ENCODE measurements at regions not wholly inside any gene's neighbourhood (a gene's known extent, or its start where the extent isn't known, plus 50 kb on each side); places are given as distances from the start of the nearest gene placed in this dataset.

DNA sequence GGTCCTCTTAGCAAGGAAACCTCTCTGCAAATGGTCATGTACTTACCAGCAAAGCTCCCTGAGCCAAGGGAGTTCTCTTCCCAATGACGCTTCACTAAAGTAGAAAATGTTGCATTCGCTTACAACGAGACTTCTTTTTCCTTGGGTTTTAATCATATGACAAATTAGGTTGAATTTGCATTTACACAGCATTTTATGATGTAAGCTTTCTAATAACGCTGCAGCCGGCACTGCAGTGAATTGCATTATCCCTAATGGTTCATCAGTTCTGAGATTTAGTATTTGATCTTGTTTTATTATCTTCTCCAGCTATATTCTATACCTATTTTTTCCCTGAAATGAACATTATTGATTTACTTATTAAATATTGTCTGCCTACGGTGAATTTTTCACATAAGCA is 339.3 kb upstream of the PFKP start:
- DNase-seq (ENCODE audit: low spot score), result no peak

DNA sequence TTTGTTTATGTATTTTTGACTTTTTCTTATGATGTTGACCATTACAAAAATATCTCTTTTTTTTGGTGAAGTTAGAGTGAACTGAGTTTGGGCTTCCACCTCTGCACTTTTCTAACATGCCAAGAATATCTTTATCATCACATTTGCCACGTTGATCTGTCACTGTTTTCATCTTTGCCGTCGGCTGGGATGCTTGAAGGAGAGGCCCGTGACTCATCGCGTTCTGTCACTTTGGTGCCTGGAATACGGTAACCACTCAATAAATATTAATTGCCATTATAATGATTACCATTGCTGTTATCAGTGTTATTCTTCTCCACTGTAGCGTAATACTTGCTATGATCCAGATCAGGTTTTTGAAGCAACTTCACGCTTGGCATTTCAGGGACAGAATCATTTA is 350.8 kb upstream of the PFKP start:
- DNase-seq (ENCODE audit: low spot score), result no peak

DNA sequence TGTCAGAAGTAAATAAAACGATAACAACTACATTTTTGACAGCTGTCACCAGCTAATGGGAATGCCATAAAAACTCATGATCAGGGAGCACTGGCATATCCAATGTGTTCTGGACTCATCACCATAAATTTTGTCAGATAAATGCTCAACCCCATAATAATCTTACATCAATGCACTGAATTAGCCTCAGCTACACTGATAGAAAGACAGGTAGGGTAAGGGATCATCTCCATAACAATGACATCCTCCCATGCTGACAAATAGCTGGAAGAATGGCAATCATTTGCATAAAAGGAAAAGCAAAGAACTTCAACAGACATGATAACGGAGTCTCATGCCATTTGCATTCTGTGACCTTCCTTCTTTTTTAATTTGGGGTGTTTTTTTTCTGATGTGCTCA is 352.8 kb upstream of the PFKP start:
- DNase-seq (ENCODE audit: low spot score), result no peak

DNA sequence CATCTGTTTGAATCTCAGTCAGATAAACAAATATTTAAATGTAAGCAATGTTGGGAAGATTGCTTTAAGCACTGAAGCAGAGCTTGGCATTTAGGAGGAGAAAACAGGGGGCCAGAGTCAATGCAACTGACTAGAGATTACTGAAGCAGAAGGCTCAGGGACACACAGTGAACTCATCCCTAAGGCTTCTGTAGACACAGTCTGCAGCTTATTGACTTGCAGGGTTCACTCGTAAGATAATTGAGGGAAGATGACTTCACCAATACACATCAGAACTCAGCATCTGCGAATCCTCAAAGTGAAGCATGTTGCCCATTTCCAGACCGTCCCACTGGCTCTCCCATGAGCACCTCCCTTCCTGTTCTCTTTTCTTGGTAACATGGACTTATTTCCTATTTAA is 363.4 kb upstream of the PFKP start:
- no peak for DNase-seq (ENCODE audit: low spot score)

DNA sequence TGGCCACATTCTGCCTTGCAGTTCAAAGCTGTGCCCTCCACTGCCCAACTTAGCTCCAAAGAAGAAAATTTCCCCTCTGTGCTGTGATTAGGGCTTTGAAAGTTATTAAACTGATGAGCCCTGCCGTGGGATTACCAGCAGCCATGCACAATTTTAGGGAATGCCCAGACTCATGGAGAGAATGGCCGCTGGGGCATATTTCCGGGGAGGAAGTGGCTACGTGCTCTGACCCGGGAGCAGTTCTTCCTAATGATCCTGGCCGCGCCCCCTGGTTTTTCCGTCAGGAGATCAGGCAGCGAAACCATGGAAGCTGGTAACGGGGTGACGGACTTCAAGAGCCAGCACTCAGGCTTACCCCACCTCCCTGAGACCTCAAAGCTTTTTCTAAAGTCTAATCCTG is 365.5 kb upstream of the PFKP start:
- no peak for DNase-seq (ENCODE audit: low spot score)

DNA sequence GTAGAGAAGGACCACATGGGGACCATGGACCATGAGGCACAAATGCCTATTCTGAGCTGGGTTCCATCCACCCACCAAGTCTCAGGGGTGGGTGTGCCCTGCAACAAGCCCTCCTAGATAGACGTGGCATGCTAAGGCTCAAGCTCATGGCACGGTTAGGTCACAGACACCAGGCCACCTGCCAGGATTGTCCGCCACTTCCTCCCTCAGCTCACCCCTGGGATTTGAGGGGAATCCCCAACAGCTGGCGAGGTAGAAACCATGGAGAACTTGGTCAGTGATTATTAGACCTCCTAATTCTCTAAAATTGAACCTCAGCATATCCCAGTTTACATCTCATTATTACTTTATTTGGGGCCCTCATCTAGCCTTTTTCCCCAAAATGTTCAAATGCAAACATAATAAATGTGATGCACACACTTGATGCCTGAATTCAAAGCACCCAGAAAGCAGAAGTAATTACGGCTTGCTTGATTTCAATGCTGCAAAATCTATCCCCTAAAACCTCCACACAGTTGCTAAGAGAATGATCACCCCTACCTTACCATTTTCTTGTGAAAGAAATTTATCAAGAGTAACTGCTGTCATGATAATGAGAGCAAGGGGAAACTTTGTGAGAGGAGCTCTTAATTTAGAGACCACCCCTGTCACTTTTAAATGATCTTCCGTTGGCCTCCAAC is 366.6 kb upstream of the PFKP start:
- DNase-seq (ENCODE audit: low spot score), result no peak

DNA sequence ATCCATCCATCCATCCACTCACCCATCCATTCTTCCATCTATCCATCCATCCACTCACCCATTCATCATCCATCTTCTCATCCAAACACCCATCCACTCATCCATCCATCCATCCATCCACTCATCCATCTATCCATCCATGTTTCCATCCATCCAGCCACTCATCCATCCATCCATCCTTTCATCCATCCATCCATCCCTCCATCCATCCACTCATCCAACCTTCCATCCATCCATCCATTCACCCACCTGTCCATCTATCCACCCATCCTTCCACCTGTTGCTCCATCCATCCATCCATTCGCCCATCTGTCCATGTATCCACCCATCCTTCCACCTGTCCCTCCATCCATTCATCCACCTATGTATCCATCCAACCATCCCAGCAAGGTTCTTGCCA is 378.4 kb upstream of the PFKP start:
- DNase-seq (ENCODE audit: low spot score), result no peak

DNA sequence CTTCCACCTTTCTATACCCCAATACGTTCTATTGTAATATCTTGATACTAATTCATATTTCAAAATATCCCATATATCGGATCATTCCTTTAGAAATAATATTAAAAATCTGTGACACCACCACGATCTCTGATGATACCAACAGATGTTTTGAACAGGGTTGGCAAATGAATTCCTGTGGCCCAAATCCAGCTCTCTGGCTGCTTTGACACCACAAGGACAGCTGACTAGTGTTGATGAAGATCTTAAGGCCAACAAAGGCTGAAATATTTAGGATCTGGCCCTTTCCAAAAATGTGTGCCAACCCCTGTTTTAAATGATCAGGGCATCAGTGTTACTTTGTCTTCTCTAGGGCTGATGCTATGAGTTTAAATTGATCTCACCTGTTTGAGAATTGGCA is 380.7 kb upstream of the PFKP start:
- no peak for DNase-seq (ENCODE audit: low spot score)

DNA sequence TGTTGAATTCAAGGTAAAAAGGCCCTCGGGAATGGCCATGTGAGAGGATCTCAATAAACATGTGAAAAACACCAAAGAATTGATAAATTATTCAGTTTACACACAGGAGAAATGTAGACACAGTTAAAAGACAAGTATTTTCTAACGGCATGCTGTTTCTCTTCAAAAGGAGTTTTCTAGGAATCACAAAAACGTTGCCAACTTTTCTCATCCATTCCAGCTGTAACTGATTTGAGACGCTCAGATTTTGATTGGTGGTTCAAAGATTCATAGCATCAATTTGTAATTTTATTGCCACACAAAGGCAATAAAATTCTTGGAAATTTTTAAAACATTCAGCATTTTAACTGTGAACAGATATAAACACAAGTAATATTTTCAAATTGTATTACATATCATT is 384.9 kb upstream of the PFKP start:
- no peak for DNase-seq (ENCODE audit: low spot score)

DNA sequence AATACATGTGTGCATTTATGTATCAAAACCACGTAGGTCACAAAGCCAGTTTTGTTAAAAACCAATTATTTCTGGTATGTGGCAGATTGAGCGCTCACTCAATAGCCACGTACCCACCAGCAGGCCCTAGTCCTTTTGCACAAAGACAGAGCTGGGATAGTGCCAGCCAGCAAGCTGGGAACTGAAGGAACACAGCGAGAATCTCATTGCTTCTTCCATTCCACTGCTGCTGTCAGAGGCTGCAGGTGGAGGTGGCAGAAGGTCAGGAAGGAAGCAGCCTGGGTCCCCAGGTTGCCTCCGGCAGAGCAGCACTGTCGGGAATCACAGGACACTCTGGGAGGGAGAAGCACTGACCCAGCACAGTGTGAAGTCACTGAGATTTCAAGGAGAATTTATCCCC is 385.5 kb upstream of the PFKP start:
- DNase-seq (ENCODE audit: low spot score), result no peak

DNA sequence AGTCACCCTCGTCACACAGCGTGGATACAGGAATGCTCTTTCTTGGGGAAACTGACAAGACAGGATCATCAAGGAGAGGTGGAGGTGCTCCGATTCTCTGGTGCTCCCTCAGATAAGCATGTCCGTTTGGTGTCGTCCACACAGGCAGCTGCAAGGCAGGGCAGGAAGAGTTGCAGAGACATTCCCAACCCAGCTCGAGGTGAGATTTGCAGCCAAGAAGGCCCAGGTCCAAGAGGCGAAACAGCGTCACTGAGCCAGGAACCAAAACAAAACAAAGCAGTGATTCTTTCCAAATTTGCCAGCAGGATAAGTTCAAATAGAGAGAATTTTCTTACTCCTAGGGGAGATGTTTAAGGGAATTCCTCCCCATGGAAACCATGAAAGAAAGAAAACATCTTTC is 386.5 kb upstream of the PFKP start:
- no peak for DNase-seq (ENCODE audit: low spot score)

DNA sequence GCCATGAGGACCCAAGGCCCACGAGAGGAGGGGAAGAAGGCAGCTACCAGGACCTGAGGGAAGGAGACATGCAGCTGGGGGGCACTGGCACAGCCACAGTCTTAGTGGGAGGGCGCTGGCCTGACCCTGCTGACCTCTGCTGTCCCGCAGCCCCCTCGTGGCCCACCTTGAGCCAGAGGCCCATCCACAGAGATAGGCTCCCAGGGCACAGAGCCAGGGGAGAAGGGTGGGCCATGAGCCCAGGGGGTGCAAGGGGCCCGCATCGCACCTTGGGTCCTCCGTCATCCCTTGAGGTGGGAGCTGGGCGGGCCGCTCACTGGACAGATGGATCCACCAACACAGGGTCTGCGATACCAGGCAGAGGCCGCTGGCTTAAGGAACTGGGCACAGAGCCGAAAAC is 387.7 kb upstream of the PFKP start:
- DNase-seq (ENCODE audit: low spot score), result no peak

DNA sequence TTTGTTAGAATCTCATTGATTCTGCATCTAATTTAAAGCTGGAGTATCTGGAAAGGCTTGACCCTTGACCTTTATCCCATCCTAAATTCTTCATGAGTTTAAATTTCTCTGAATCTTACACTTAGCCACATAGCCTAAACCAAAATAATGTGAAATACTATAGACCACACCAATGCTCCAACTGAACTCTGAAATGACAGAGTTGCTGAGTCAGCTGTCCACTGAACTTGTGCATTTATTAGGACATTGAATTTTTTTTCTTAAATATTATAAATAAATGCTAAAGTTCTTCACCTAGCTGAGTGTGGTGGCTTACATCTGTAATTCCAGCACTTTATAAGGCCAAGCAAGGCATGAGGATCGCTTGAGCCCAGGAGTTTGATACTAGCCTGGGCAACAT is 390.9 kb upstream of the PFKP start:
- DNase-seq (ENCODE audit: low spot score), result no peak

DNA sequence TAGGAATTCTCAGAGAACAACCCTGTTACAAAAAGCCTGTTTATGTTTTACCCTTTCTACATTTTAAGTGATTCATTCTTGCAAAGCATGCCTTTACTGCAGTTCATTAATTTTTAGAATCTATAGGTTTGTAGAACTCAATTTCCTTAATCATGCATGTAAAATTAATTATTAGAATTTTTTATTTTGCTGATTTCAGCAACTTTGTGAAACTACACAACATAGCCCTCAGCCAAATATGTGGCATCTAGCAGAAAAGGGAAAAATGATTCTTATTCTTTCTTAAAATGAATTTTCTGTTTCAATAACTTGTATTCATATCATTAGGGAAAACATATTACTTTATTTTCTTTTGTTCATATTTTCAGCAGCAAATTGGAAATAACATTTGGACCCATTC is 392.9 kb upstream of the PFKP start:
- DNase-seq (ENCODE audit: low spot score), result no peak

DNA sequence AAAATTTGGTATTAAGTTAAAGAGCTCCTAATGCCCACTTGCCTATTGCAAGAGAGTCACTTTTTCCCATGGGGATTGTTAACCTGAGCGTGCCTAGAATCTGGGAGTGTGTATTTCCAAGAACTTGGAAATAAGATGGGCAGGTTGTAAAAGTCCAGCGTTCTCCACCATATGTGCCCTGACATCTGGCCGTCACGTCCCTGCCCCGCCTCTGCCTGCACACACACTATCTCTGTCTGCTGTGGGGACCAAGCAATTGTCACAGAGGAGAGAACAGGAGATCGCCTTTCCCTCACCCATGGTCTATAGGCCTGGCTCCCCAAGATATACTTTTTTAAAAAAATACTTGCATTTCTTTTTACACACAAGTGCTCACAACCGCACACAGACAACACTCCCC is 396.5 kb upstream of the PFKP start:
- no peak for DNase-seq (ENCODE audit: low spot score)

DNA sequence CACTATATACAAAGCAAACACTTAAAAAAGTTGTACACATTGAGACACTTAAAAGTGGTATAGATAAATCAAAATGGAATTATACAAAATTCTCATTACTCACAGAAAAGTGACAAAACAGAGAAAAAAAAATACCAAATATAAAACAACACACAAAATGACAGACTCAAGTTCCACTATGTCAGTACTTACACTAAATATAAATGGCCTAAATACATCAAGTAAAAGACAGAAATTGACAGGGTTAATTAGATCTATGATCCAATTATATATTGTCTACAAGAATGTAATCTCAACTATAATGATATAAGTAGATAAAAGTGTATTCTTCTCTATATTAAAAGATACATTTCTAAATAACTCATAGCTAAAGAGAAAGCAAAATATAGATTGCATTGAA is 401.6 kb upstream of the PFKP start:
- no peak for DNase-seq (ENCODE audit: low spot score)

DNA sequence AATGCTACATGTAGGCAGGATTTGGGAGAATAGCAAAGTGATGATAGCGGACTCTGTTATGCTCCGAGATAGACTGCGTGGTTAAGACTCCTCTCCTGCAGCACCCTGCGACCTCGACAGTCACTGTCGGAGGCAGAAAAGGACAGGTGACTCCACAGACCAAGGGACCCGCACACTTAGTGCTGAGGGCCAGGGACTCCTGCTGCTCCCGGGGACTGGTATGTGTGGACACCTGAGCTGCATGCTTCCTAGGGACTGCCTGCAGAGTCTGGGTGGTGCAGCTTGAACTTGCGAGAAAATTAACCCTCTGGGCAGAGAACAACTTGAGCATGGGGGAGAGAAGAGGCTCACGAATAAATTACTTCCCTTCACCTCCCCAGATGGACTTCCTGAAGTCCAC is 407.1 kb upstream of the PFKP start:
- no peak for DNase-seq (ENCODE audit: low spot score)

DNA sequence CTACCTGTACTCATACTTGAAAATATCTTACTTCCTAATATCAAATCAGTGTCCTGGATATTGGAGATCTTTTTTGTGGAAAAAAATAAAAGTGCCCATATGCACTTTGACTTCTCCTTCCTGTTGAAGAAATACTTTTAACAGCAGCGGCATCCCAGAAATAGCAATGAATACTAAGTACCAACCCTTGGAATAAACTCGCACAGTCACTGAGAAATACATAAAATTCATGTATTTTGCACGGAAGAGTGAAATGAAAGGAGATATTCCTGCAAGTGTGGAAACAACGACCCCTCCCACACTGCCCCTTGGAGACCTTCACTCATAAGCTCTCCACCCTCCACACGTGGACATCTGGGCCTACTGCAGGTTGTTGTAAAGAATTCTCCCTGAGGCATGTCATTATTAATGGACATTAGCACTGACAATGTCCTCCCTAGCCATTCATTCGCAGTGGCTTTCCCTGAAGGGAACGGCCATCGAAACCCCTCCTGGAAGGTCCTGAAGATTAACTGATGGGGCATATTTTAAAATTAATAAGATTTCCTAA is 407.6 kb upstream of the PFKP start:
- DNase-seq (ENCODE audit: low spot score), result no peak

DNA sequence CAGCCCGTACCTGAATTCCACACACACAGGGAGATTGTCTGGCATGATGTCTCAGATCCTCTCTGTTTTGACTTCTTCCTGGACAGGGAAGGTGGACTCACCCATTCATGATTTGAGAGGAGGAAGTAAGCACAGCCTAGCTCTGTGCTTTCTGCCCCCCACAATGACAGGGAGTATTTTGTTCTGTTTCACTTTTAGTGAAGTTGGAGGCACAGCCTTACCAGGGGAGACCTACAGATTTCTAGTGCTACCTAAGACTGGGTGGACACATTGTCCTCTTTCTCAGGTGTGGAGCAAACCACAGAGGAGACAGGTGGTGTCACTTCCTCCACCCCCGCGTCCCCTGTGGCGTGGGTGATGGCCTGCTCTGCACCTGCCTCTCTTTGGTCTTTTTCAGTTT is 408.6 kb upstream of the PFKP start:
- DNase-seq (ENCODE audit: low spot score), result no peak

DNA sequence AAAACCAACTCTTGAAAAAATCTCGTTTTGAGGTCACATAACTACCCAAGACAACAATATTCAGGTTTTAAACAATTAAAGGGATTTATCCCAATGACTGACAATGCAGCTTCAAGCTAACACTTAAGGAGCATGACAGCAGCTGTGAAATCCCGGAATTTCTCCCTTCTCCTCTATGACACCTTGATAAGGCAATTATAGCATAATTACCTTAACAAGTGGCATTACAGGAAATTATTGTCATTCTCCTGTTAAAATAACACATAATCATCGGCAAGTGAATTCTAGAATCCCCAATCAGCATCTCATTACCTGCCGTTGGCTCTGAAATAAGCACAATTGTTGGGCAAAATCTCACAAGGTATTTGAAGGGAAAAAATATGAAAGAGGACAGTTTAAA is 417.0 kb upstream of the PFKP start:
- DNase-seq (ENCODE audit: low spot score), result no peak

DNA sequence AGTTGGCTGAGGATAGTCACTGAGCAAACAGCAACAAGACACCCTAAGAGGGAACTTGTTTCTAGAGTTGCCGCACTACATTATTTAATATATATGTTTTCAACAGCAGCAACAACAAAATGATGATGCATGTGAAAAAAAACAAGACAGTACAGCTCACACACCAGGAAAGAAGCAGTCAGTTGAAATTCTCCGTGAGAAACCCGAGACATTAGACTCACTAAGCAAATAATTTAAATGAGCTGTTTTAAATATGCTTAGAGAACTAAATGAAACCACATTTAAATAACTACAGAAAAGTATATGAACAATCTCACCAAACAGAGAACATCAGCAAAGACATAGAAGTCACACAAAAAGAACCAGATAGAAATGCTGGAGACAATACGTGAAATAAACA is 426.3 kb upstream of the PFKP start:
- no peak for DNase-seq (ENCODE audit: low spot score)

DNA sequence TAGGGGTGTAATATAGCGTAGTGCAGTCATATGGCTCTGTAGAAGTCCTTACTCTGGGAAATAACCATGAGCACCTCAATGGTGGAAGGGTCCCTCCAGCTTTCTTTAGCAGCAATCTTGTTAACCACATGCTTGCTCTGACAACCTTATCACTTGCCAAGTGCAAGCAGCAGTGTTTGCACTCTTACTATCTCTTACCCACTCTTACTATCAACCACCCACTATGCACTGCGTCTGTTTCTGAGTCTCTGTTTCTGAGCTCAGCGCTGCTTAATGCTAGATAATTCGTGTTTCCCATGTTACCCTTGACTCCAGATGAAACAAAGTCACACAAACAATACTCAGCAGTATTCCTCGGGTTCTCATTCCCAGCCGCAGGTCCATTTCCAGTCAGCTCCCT is 433.7 kb upstream of the PFKP start:
- no peak for DNase-seq (ENCODE audit: low spot score)

DNA sequence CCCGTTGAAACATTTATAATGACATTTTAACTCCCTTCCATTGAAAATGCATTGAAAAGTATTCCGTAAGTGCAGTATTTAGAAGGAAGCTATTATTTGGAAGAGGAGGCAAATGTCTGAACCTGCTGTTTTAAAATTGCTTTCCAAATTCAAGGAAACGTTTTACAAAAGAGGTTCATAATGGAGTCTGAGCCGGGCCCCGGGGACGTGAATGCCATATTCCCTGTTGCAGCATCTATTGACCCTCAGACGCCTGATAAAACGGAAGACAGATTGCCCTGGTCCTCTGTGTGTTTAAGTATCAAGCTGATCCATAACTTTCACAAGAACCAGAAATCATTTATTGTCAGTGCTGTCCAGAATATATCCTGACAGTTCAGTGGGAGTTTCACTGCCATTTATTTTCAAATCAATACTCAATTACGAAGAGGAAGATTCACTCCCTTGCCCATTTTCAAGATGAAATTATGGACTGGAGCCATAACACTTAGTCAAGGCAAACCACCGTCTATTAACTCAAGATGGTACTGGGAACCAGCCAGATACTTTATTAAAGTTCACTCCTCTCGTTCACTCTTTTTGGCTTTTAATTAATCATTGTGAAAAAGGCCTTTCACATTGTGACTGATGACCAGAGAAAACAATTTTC is 435.7 kb upstream of the PFKP start:
- no peak for DNase-seq (ENCODE audit: low spot score)

DNA sequence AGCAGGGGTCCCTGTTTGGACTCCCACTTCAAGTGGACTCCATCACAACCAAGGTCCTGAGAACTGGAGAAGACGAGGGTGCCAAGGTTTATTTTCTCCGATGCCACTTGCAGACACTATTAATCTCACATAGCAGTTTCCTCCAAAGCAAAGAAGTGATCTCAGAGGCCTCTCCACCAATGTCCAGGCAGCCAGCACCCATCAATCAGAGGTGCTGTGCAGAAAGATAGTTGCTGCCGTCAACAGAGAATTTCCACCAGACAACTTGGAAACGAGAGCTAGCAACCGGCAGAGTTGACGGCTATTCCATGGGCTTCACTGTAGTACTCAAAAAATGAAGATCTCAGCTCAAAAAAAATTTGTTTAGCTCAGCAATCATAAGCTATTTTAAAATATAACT is 438.6 kb upstream of the PFKP start:
- no peak for DNase-seq (ENCODE audit: low spot score)

Data from CD4-positive, alpha-beta T cell treated with Interleukin-2 at 100 ng/mL for 4 hours (primary cell).